ENCODE measurements at regions not wholly inside any gene's neighbourhood (a gene's known extent, or its start where the extent isn't known, plus 50 kb on each side); places are given as distances from the start of the nearest gene placed in this dataset.

DNA sequence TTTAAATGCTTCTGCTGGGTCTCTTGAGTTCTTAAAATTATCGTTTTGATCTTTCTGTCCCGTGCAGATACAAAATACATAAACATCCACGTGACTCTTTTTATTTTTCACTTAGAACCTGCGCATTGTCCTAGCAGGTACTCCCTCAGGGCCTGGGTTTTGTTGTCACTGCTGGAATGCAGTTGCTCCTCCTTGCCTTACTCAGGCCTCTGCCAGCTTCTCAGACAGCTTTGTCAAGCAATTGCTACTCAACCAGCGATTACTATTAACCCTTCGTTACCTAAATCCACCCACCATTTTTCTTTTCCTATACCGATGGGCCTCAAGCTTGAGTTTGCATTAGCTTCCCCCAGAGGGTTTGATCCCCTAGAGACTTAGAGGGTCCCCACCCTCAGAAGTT, 405.9 kb upstream of the RBFOX1 start:
- FAIRE-seq (no peak), DNase-seq (ENCODE audit: low spot score) (no peak)
- CTCF ChIA-PET (ENCODE audit: low intra/inter-chr PET ratio, low total read pairs), result no interaction called here

More for the DNA sequence above, 405.9 kb upstream of the RBFOX1 start:
- in situ Hi-C loops (cut with HindIII; ENCODE audit: extremely low pct_ligation_motif_present, low pct_unique_long_range_greater_than_20kb), result loop anchor here (5.0 kb wide), 1 partner anchor 1324 kb away; no protein-coding TSS in a partner anchor
- no peak overlapping the region for H3K4me2 ChIP-seq (ENCODE audit: low read depth, low read length)
- POLR2A ChIA-PET, result no interaction called here
- no peak overlapping the region for H2AFZ ChIP-seq (ENCODE audit: low read length)
- no peak overlapping the region for H3K9ac ChIP-seq (ENCODE audit: insufficient read depth, low read depth, low read length)
- no peaks in the 10 kb centered on the region for H3K79me2 ChIP-seq (ENCODE audit: insufficient read depth, low read length)
- H3K27me3 ChIP-seq (ENCODE audit: control insufficient read depth in 1 of 2, insufficient read depth in 2 of 2, low read length in 2 of 2), result peaks cover 0 to 24% of the 10 kb centered on the region in 2 experiments; a peak in 2 of 5 replicates
- no peaks in the 10 kb centered on the region for H4K20me1 ChIP-seq (ENCODE audit: insufficient read depth, low read length)
- intact Hi-C loops (cut with micrococcal nuclease; ENCODE audit: unreplicated experiment), result no loop called here
- no TSS peak for BruUV-seq (replicated peaks)
- H3K4me3 ChIP-seq (replicated peaks in 1 of 3; ENCODE audit: insufficient read depth in 1 of 3, low read depth in 2 of 3, low read length in 3 of 3), result no peak overlapping the region
- TF ChIP-seq, protein P1, sequence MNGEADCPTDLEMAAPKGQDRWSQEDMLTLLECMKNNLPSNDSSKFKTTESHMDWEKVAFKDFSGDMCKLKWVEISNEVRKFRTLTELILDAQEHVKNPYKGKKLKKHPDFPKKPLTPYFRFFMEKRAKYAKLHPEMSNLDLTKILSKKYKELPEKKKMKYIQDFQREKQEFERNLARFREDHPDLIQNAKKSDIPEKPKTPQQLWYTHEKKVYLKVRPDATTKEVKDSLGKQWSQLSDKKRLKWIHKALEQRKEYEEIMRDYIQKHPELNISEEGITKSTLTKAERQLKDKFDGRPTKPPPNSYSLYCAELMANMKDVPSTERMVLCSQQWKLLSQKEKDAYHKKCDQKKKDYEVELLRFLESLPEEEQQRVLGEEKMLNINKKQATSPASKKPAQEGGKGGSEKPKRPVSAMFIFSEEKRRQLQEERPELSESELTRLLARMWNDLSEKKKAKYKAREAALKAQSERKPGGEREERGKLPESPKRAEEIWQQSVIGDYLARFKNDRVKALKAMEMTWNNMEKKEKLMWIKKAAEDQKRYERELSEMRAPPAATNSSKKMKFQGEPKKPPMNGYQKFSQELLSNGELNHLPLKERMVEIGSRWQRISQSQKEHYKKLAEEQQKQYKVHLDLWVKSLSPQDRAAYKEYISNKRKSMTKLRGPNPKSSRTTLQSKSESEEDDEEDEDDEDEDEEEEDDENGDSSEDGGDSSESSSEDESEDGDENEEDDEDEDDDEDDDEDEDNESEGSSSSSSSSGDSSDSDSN (CRISPR knock-in tag; IDR thresholded peaks at IDR 0.05), result no peak
- TF ChIP-seq CBFB (CRISPR knock-in tag; IDR thresholded peaks at IDR 0.05) (no peak), ZNF510 (CRISPR knock-in tag; IDR thresholded peaks at IDR 0.05; ENCODE audit: low read depth) (no peak), NFKBIZ (CRISPR knock-in tag; IDR thresholded peaks at IDR 0.05) (no peak), ZNF124 (CRISPR knock-in tag; IDR thresholded peaks at IDR 0.05) (no peak), REPIN1 (CRISPR knock-in tag; IDR thresholded peaks at IDR 0.05; ENCODE audit: borderline replicate concordance, low read depth) (no peak)
- TF ChIP-seq, protein P2, sequence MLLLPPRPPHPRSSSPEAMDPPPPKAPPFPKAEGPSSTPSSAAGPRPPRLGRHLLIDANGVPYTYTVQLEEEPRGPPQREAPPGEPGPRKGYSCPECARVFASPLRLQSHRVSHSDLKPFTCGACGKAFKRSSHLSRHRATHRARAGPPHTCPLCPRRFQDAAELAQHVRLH (CRISPR knock-in tag; IDR thresholded peaks at IDR 0.05; ENCODE audit: borderline replicate concordance, low read depth), result no peak
- TF ChIP-seq, protein P3, sequence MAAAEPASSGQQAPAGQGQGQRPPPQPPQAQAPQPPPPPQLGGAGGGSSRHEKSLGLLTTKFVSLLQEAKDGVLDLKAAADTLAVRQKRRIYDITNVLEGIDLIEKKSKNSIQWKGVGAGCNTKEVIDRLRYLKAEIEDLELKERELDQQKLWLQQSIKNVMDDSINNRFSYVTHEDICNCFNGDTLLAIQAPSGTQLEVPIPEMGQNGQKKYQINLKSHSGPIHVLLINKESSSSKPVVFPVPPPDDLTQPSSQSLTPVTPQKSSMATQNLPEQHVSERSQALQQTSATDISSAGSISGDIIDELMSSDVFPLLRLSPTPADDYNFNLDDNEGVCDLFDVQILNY (CRISPR knock-in tag; conservative IDR thresholded peaks at IDR 0.05), result no peak
- 6% methylated on average over 7 of the region's 7 CpGs for WGBS (ENCODE audit: low lambda C conversion rate)
- H3K36me3 ChIP-seq (replicated peaks in 1 of 2; ENCODE audit: control insufficient read depth in 1 of 2, insufficient read depth in 2 of 2, low read length in 2 of 2), result no peaks in the 10 kb centered on the region
- ATAC-seq, result no peak
- H3K9me3 ChIP-seq (ENCODE audit: low read length), result peaks cover 8% of the 10 kb centered on the region
- no peak overlapping the region for H3K27ac ChIP-seq (ENCODE audit: extremely low read length, insufficient read depth, low read length)
- no peaks in the 10 kb centered on the region for H3K4me1 ChIP-seq (ENCODE audit: insufficient read depth, low read length)

All from HepG2 (cell line).